ENCODE measurements at regions not wholly inside any gene's neighbourhood (a gene's known extent, or its start where the extent isn't known, plus 50 kb on each side); places are given as distances from the start of the nearest gene placed in this dataset.

DNA sequence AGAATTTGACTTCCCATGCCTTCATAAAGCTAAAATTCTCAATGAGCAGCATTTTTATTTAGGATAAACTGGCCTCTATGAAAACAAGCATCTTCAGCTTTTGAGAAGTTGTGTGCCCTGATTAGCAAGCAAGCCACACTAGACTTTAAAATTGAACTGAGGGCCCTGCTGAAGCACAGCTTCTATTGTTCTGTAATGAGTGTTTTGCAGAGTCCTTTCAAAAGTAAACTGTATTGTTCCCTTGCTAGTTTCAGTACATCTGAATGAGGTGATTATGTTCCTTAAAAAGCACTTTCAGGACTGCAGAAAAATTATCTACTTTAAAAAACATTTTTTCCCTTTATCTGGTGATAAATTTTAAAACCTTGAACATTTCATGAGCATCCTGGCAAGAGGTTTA lies 113.3 kb upstream of the PRPS1L1 start:
- intact Hi-C loops (cut with DNase I), result no loop called here
- Histone ChIP-seq H3K36me3 (no peaks in the 10 kb centered on the region), H3K9me3 (no peaks in the 10 kb centered on the region), H3K27me3 (no peaks in the 10 kb centered on the region), H3K4me3 (no peak overlapping the region), H3K4me1 (no peaks in the 10 kb centered on the region), H3K27ac (no peak overlapping the region)
- TF ChIP-seq, protein P1, sequence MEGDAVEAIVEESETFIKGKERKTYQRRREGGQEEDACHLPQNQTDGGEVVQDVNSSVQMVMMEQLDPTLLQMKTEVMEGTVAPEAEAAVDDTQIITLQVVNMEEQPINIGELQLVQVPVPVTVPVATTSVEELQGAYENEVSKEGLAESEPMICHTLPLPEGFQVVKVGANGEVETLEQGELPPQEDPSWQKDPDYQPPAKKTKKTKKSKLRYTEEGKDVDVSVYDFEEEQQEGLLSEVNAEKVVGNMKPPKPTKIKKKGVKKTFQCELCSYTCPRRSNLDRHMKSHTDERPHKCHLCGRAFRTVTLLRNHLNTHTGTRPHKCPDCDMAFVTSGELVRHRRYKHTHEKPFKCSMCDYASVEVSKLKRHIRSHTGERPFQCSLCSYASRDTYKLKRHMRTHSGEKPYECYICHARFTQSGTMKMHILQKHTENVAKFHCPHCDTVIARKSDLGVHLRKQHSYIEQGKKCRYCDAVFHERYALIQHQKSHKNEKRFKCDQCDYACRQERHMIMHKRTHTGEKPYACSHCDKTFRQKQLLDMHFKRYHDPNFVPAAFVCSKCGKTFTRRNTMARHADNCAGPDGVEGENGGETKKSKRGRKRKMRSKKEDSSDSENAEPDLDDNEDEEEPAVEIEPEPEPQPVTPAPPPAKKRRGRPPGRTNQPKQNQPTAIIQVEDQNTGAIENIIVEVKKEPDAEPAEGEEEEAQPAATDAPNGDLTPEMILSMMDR (IDR thresholded peaks at IDR 0.05), result no peak
- no peak for TF ChIP-seq POLR2AphosphoS5 (IDR thresholded peaks at IDR 0.05)
- DNase-seq, result no peak

DNA sequence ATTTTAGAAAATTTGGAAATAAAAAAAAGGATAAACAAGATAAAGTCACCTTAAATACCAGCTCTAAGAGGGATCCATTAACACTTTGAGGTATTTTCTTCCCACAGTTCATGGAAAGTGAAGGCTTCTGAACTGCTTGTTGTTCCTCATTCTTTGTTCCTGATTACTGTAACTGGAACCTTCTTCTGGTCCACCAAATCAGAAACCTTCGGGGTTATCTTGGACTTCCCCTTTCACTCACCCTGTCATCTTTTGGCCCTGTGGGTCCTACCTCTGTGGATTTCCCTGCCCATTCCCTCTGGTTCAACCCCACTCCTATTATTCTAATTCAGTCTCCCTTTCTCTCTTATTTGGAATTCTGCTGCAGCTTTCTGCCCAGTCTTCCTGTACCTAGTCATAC lies 116.5 kb upstream of the PRPS1L1 start:
- Histone ChIP-seq H3K36me3 (no peaks in the 10 kb centered on the region), H3K4me3 (no peak overlapping the region), H3K27ac (no peak overlapping the region), H3K4me1 (no peaks in the 10 kb centered on the region), H3K27me3 (no peaks in the 10 kb centered on the region), H3K9me3 (no peaks in the 10 kb centered on the region)
- TF ChIP-seq, protein P1 (IDR thresholded peaks at IDR 0.05), result no peak
- TF ChIP-seq POLR2AphosphoS5 (IDR thresholded peaks at IDR 0.05) (no peak), POLR2A (IDR thresholded peaks at IDR 0.05) (no peak), EP300 (IDR thresholded peaks at IDR 0.05) (no peak)
- 42 to 82% methylated on average over 1 of the region's 1 CpG for WGBS, 2 donors
- intact Hi-C loops (cut with DNase I), result no loop called here
- no peak for DNase-seq

DNA sequence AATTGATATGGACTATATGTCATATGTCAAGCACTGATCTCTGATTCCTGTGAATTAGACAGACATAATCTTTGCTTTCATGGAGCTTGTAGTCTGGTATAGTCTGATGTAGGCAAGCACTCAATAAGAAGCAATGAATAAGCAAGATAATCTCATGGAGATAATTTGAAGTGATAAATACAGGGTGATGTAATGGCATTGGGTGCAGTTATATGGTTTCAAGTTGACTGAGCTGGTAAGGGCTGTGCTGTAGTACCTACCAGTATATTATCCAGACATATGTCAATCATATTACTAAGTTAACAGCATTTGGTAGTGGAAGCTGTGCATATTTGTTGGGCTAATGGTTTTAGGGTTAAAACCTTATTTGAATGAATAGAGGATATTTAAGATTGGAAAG lies 117.5 kb upstream of the PRPS1L1 start:
- intact Hi-C loops (cut with DNase I), result no loop called here
- no peaks in the 10 kb centered on the region for H3K9me3 ChIP-seq
- no peak for TF ChIP-seq EP300 (IDR thresholded peaks at IDR 0.05)
- TF ChIP-seq, protein P1 (IDR thresholded peaks at IDR 0.05), result no peak
- no peak for TF ChIP-seq POLR2AphosphoS5 (IDR thresholded peaks at IDR 0.05)
- TF ChIP-seq POLR2A (IDR thresholded peaks at IDR 0.05), result no peak
- no peak overlapping the region for H3K27ac ChIP-seq
- H3K36me3 ChIP-seq, result no peaks in the 10 kb centered on the region
- no peak for DNase-seq
- no peaks in the 10 kb centered on the region for H3K4me1 ChIP-seq
- no peaks in the 10 kb centered on the region for H3K27me3 ChIP-seq
- H3K4me3 ChIP-seq, result no peak overlapping the region

DNA sequence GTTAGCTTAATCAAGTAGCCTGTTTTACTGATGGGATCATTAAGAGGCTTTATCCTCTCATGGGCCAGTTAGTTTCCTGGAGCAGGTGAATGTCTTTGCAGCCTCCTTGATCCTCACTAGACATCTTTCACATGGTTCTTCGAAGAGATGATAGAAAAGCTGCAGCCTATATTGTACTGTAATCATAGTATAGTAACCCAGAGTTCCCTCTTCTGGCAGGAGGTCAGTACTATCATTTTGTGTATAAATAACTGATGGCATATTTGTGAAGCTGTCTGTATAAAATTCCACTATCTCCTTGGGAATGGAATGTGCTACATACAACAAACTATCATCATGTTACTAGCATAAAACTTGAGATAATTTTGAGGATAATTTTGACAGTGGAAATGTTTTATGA lies 123.8 kb upstream of the PRPS1L1 start:
- Histone ChIP-seq H3K36me3 (no peaks in the 10 kb centered on the region), H3K9me3 (no peaks in the 10 kb centered on the region), H3K27me3 (no peaks in the 10 kb centered on the region), H3K4me1 (peaks cover 0 to 11% (median 5%) of the 10 kb centered on the region in 4 donors), H3K4me3 (no peak overlapping the region), H3K27ac (no peak overlapping the region)
- intact Hi-C loops (cut with DNase I), result no loop called here
- no peak for DNase-seq
- WGBS, 2 donors, result 87 to 89% methylated on average over 1 of the region's 1 CpG
- no peak for TF ChIP-seq POLR2AphosphoS5 (IDR thresholded peaks at IDR 0.05)
- no peak for TF ChIP-seq EP300 (IDR thresholded peaks at IDR 0.05)

DNA sequence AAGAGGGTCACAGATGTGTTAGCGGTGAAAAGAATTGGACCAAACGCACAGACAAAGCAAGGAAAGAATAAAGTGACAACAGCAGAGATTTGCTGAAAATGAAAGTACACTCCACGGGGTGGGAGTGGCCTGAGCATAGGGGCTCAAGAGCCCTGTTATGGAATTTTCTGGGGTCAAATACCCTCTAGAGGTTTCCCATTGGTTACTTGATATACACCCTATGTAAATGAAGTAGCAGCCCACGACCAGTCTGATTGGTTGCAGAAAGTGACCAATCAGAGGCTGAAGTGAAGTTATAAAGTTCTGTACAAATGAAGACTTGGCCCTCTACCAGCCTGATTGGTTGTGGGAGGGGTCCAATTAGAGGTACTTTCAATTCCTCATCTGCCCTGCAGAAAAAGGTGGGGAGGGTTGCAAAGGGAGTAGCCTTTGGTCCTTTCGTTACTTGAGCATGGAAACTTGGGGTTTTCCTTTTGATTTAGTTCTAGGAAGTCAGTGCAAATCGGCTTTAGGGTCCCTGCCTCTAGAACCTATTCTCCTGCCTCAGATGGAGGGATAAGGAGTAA lies 125.6 kb upstream of the PRPS1L1 start:
- no peak for DNase-seq
- Histone ChIP-seq H3K4me3 (no peak overlapping the region), H3K27me3 (no peaks in the 10 kb centered on the region), H3K4me1 (peaks cover 0 to 11% (median 5%) of the 10 kb centered on the region in 4 donors), H3K27ac (no peak overlapping the region), H3K36me3 (no peaks in the 10 kb centered on the region), H3K9me3 (no peaks in the 10 kb centered on the region)
- 62 to 75% methylated on average over 6 of the region's 6 CpGs for WGBS, 2 donors
- intact Hi-C loops (cut with DNase I), result no loop called here
- TF ChIP-seq POLR2AphosphoS5 (IDR thresholded peaks at IDR 0.05) (no peak), EP300 (IDR thresholded peaks at IDR 0.05) (no peak), POLR2A (IDR thresholded peaks at IDR 0.05) (no peak)
- TF ChIP-seq, protein P1 (IDR thresholded peaks at IDR 0.05), result no peak
